Non-pigmented ciliary epithelial cell (primary cell): ENCODE measurements at regions not wholly inside any gene's neighbourhood (a gene's known extent, or its start where the extent isn't known, plus 50 kb on each side); places are given as distances from the start of the nearest gene placed in this dataset.
"Not testable (repeated sequence)": the region's sequence is repeated elsewhere in the genome, so short reads cannot be mapped to it uniquely, and the experiment has no call there.

Source experiments
- DNase-seq: peaks from one replicate; pipeline ENCODE4 v3.0.0-alpha.2; 2010; ENCODE audit warnings: low read depth

- DNase-seq, result no peak
Measured at GRCh38 chr18:56488739-56489138, 149.7 kb downstream of the TXNL1 start.

- no peak for DNase-seq
Measured at GRCh38 chr18:56487801-56488200, 150.6 kb downstream of the TXNL1 start.

DNA sequence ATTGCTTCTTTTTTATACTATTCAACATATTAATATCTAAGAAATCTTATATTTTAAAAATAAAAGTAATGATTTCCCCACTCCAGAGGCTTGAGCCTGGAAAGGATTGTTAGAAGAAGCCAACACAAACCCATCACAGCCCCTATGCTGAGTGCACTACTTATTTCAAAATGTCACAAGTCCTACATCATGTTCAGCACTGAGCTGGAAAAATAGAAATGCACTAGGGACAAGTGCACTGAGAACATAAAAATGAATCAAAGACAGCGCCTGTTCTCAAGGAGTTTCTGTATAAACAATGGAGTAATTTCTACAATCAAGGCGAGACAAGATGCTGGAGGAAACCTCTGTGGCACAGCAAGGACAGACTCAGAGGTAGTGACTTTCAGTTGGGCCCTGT is 155.0 kb downstream of the TXNL1 start:
- DNase-seq, result no peak

GRCh38 chr18:56482813-56483212 is 155.6 kb downstream of the TXNL1 start:
- not testable (repeated sequence) for DNase-seq

GRCh38 chr18:56481751-56482150 is 156.6 kb downstream of the TXNL1 start:
- no peak for DNase-seq

GRCh38 chr18:56479841-56480240 is 158.6 kb downstream of the TXNL1 start:
- DNase-seq, result no peak

GRCh38 chr18:56475250-56475649 is 163.1 kb downstream of the TXNL1 start:
- DNase-seq, result no peak

DNA sequence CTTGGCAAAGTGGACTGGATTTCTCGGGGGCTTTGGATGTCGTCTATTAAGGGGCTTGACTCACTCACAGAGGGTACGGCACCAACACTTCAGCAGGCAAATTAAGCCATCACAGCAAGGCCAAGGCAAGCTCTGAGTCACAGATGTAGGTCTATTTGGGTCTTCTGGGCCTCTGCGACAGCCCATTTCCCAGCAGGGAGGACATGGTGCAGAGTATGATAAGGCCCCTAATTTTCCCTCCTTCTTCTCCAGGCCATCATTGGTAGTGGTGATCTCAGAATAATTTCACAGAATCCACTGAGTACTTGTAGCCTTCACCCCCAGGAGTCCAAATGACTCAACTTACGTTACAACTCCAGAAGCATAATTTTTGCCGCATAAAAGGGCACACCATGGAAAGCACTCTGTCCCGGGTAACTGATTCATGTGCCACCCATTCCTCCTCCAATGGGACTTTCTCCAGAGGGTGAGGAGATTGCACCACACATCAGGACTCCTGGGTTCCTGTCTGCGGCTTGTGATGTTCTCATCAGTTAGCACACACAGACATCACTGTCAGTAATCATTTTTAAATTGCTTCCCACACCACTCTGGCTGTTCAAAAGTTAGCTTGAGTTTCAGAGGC is 164.9 kb downstream of the TXNL1 start:
- no peak for DNase-seq

DNA sequence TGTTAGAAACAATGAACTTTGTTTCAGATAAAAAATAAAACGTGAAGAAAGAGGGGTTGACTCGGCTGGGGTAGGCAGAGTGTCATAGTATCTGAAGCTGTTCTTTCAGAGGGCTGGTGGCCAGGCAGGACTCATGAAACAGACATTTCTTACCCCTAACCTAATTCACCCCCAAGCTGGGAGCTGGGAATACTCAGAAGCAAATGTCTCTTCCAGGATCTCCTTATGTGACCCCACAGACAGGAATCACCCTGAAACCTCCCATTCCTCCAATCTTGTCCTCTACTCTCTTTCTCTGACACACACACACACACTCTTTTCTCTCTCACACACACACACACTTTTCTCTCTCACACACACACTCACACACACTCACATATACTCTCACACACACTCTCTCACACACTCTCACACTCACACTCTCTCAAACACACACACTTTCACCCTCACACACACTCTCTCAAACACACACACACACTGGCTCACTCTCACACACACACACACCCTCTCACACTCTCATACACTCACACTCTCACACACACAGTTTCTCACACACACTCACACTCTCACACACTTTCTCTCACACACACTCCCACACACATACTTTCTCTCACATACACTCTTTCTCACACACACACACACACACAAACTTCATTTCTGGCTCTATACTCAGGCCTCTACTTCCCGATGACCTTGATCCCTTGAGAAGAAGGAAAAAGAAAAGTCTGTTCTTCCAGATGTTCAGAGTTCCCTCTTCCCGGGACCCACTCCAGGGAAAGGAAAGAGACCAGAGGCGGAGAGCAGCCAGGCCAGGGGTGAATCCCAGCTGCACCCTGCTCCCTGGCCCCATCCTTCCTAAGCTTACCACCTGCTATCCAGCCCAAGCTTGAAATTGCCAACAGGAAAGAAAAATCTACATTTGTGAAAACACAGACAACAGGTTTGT is 167.7 kb downstream of the TXNL1 start:
- no peak for DNase-seq

GRCh38 chr18:56469582-56469981 is 168.8 kb downstream of the TXNL1 start:
- DNase-seq, result no peak

- no peak for DNase-seq
Measured at GRCh38 chr18:56468396-56468795, 170.0 kb downstream of the TXNL1 start.

GRCh38 chr18:56462276-56462675 is 176.1 kb downstream of the TXNL1 start:
- DNase-seq, result no peak

DNA sequence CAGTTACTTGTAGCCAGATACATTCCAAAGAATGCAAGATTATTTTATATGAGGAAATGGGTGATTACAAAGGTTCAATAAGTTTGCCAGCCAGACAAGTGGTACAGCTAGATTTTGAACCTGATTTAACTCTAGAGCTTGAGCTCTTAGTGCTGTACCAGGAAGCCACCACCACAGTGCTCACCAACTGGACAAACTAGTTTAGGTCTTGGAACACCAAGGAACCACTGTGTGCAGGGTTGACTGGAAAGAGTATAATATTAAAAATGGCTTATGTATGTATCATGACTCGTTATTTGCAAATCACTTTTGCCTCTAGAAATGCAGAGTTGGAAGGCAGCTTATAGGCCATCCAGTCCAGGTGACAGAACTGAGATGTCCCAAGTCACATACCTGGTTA is 177.2 kb downstream of the TXNL1 start:
- no peak for DNase-seq

DNA sequence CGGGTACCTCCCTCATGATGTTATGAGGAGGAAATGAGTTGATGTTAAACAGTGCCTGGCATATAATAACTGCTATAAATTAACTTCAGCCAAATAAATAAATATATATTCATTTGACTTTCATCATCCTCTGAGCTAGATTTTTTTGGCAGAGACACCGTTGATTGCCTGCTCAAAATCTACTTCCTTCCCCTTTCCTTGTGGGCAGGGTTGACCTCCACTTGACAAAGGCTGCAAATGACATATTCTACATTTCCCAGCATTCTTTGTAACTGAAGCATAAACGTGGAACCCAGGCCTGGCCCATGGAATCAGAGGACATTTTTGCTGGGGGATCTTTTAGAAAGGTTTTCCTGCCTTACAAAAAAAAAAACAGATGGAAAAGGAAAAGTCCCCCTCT is 177.8 kb downstream of the TXNL1 start:
- DNase-seq, result no peak

DNA sequence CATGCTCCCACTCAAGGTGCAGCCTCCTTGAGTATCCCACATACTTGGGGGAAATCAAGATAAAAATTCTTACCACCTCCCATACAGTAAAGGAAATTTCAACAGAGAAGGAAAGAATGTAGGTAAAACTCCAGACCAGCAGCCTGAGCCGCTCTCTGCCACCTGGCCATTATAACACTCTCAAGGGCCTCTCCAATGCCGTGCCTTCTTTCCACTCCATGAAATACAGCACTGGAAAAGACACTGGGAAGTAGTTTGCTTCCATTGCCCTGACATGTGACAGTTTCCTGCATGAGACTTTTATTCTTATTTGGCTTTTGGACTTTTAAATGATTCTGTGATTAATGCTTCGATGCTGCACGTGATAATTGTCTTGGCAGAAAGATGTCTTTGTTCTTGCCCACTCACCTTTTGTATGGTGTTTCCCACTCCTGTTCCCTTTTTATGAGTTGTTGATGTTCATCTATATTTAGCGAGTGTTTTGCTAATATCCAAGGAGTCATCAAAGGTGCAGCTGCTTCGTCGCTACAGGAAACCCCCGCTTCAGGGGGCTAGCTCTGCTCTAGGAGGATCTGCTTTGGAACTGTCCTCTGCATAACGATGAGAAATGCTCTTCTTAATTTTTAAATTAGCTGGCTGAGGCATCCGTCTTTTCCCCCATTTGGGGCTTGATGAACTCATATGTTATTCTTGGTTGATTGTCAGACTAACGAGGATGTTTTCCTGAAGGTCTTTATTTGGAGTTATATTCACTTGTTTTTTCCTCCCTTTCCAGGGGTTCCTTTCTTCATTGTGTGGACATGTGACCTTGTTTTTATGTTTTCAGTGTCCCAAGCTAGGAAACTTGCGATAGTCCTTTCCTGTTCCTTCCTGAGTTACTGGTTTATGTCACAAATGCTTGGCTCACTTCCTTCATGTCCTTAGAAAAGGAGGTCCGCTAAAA is 179.4 kb downstream of the TXNL1 start:
- no peak for DNase-seq

- no peak for DNase-seq
Measured at GRCh38 chr18:56455874-56456273, 182.5 kb downstream of the TXNL1 start.

DNA sequence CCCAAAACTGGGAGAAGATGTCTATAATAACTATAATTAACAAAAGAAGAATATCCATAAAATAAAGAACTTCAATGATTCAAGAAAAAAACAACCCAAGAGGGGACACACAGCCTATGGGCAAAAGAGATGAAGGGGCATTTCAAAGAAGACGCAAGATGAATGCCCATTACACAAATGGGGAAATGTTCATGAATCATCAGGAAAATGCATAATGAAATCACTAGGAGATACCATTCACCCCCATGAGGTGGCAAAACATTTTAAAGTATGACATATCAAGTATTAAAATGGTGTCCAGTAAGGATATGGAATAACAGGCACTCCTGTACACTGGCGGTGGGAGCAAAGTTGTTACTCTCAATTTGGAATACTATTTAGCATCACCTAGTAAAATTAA is 183.3 kb downstream of the TXNL1 start:
- DNase-seq, result no peak

GRCh38 chr18:56453631-56454030 is 184.8 kb downstream of the TXNL1 start:
- DNase-seq, result no peak

DNA sequence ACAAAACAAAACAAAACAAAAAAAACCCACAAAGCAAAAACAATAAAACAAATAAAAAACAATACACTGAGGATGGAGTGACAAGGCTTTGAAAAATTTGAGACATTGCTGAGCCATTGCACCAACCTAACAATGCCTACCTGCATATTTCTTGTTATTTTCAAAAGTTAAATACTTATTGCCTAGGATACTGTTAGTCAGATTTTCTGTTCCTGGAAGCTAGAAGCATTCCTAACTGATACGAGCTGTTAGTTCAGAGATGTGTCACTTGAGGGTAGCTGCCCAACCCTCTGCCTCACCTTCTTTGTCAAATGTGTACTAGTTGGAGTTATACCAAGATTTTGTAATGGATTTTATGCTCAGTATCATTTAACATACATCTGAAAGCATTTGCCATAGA is 187.2 kb downstream of the TXNL1 start:
- DNase-seq, result no peak

- DNase-seq, result no peak
Measured at GRCh38 chr18:56448751-56449150, 189.6 kb downstream of the TXNL1 start.

DNA sequence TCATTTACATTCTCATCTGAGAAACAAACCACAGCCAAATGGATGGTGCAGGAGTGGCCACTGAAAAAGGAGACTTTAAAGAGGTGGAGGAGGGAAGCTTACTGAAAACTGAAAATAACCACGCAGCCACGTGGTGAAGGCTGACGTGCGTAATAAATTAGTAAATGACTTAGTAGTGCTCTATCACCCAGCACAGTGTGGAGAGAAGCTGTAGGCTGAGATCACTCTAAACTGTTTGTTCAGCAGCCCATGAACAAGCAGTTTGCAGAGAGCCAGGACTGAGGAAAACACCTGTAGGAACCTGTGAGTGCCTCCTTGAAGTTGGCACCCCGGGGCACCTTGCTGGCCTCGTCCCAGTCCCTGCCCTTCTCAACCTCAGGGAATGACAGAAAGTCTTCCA is 193.0 kb downstream of the TXNL1 start:
- DNase-seq, result no peak

DNA sequence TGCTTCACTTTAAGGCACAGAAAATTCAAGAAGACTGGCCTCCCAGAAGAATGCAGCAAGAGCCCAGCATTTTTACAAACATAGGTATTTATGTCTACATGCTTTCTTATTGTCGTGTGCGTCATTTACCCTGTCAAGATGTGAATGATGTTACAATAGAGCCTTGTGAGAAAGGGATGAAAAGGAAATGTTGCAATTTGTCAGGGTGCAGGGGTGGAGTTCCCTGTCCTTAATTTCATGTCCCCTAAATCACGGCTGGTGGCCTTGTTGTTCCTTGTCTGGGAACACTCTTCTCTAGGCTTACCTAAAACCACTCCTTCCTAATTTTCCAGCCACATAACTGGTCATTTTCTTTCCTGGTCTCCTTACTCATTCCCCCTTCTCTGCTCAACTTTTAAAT is 194.2 kb downstream of the TXNL1 start:
- DNase-seq, result no peak
